ENCODE measurements at regions not wholly inside any gene's neighbourhood (a gene's known extent, or its start where the extent isn't known, plus 50 kb on each side); places are given as distances from the start of the nearest gene placed in this dataset.

GRCh38 chr4:45795135-45795534 lies 328.7 kb downstream of the GABRG1 start:
- no peak overlapping the region for H2BK120ac ChIP-seq (ENCODE audit: low read depth, low read length)
- in situ Hi-C loops (cut with MboI; ENCODE audit: low sequenced_read_pairs): no loop called here
- no peak overlapping the region for H3K27ac ChIP-seq (ENCODE audit: insufficient read depth, low read length)
- no peaks in the 10 kb centered on the region for H3K36me3 ChIP-seq (ENCODE audit: control insufficient read depth, insufficient read depth, low read length)
- H4K20me1 ChIP-seq (ENCODE audit: insufficient read depth, low read length): no peaks in the 10 kb centered on the region
- H4K5ac ChIP-seq (ENCODE audit: low read depth, low read length): no peak overlapping the region
- H3K27me3 ChIP-seq (ENCODE audit: control insufficient read depth, insufficient read depth, low read length): no peaks in the 10 kb centered on the region
- TF ChIP-seq, protein P1, sequence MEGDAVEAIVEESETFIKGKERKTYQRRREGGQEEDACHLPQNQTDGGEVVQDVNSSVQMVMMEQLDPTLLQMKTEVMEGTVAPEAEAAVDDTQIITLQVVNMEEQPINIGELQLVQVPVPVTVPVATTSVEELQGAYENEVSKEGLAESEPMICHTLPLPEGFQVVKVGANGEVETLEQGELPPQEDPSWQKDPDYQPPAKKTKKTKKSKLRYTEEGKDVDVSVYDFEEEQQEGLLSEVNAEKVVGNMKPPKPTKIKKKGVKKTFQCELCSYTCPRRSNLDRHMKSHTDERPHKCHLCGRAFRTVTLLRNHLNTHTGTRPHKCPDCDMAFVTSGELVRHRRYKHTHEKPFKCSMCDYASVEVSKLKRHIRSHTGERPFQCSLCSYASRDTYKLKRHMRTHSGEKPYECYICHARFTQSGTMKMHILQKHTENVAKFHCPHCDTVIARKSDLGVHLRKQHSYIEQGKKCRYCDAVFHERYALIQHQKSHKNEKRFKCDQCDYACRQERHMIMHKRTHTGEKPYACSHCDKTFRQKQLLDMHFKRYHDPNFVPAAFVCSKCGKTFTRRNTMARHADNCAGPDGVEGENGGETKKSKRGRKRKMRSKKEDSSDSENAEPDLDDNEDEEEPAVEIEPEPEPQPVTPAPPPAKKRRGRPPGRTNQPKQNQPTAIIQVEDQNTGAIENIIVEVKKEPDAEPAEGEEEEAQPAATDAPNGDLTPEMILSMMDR (conservative IDR thresholded peaks at IDR 0.05; ENCODE audit: low read depth, low read length): no peak
- no peak for TF ChIP-seq NFE2L2 (IDR thresholded peaks at IDR 0.05; ENCODE audit: low read depth, low read length)
- TF ChIP-seq RFX5 (IDR thresholded peaks at IDR 0.05; ENCODE audit: low read depth, low read length): no peak
- TF ChIP-seq MAZ (IDR thresholded peaks at IDR 0.05; ENCODE audit: borderline replicate concordance, low read depth, low read length): no peak
- no peak for TF ChIP-seq MXI1 (IDR thresholded peaks at IDR 0.05; ENCODE audit: borderline replicate concordance, low read depth, low read length)
- no peak for TF ChIP-seq MAFK (IDR thresholded peaks at IDR 0.05; ENCODE audit: low read depth, low read length)
- no peak for TF ChIP-seq FOS (IDR thresholded peaks at IDR 0.05; ENCODE audit: low read depth, low read length)
- no peak for TF ChIP-seq SMC3 (IDR thresholded peaks at IDR 0.05; ENCODE audit: low read depth, low read length)
- no peak for TF ChIP-seq CEBPB (IDR thresholded peaks at IDR 0.05; ENCODE audit: low read depth, low read length)
- no peak for TF ChIP-seq BHLHE40 (IDR thresholded peaks at IDR 0.05; ENCODE audit: low read depth, low read length)
- no peak for TF ChIP-seq ELK1 (IDR thresholded peaks at IDR 0.05; ENCODE audit: borderline replicate concordance, low read depth, low read length)
- no peak for TF ChIP-seq RAD21 (IDR thresholded peaks at IDR 0.05; ENCODE audit: low read length)
- TF ChIP-seq POLR2A (IDR thresholded peaks at IDR 0.05; ENCODE audit: low read depth, low read length): no peak
- no peak for TF ChIP-seq USF2 (IDR thresholded peaks at IDR 0.05; ENCODE audit: low read depth, low read length)
- TF ChIP-seq RCOR1 (IDR thresholded peaks at IDR 0.05; ENCODE audit: insufficient replicate concordance, low read length): no peak
- no peak for TF ChIP-seq CHD1 (IDR thresholded peaks at IDR 0.05; ENCODE audit: low read depth, low read length)
- H2AFZ ChIP-seq (replicated peaks; ENCODE audit: low read length, poor library complexity): no peak overlapping the region
- ATAC-seq (ENCODE audit: low read depth) (no peak), DNase-seq (no peak)
- H3K9me1 ChIP-seq (ENCODE audit: insufficient read depth, low read length): no peaks in the 10 kb centered on the region
- H2AK9ac ChIP-seq (replicated peaks; ENCODE audit: low read depth, low read length, poor library complexity): no peak overlapping the region
- CTCF ChIA-PET: no interaction called here
- dilution Hi-C loops (cut with HindIII; ENCODE audit: low sequenced_read_pairs, unreplicated experiment): no loop called here
- no peak overlapping the region for H3K56ac ChIP-seq (ENCODE audit: extremely low read depth, insufficient read depth, low read length)
- no CpG with 5 or more reads among the region's 6 CpGs for WGBS, 2 experiments (ENCODE audit: extremely low coverage in 2 of 2, insufficient read length in 1 of 2)
- no peaks in the 10 kb centered on the region; the same call in 1 of the 2 replicates for H3K9me3 ChIP-seq (ENCODE audit: control insufficient read depth, insufficient read depth, low read length)
- no peak overlapping the region for H3K4me2 ChIP-seq (ENCODE audit: low read depth, low read length)
- H2BK20ac ChIP-seq (ENCODE audit: low read depth, low read length): no peak overlapping the region
- H2BK15ac ChIP-seq (ENCODE audit: low read depth, low read length): no peak overlapping the region
- no peak overlapping the region for H4K91ac ChIP-seq (ENCODE audit: insufficient read depth, low read depth, low read length)
- no peak overlapping the region for H4K8ac ChIP-seq (ENCODE audit: low read depth in 2 of 2, low read length in 2 of 2)
- no peak overlapping the region for H3K4ac ChIP-seq (ENCODE audit: low read depth, low read length)
- no peaks in the 10 kb centered on the region for H3K4me1 ChIP-seq (ENCODE audit: control insufficient read depth, insufficient read depth, low read length)
- no peak overlapping the region for H2AK5ac ChIP-seq (ENCODE audit: low read depth, low read length)
- H3K18ac ChIP-seq (ENCODE audit: low read depth, low read length): no peak overlapping the region
- intact Hi-C loops (cut with micrococcal nuclease): no loop called here
- H3K79me1 ChIP-seq (ENCODE audit: low read depth in 1 of 2, low read length in 2 of 2): no peaks in the 10 kb centered on the region
- H3K4me3 ChIP-seq (ENCODE audit: insufficient read depth, low read depth, low read length): no peak overlapping the region
- no peak overlapping the region for H2BK5ac ChIP-seq (ENCODE audit: low read depth, low read length, poor library complexity, severe bottlenecking)
- no TSS peak for BruUV-seq (replicated peaks)
- no peak overlapping the region for H3K23ac ChIP-seq (ENCODE audit: low read depth, low read length)
- POLR2A ChIA-PET (ENCODE audit: unreplicated experiment): no interaction called here
- no peak overlapping the region for H3K9ac ChIP-seq (ENCODE audit: low read depth, low read length)
- H3K14ac ChIP-seq (replicated peaks; ENCODE audit: low read depth, low read length): no peak overlapping the region

All from IMR-90 (cell line).